Esophagus muscularis mucosa (tissue), 4 donors: ENCODE measurements at regions not wholly inside any gene's neighbourhood (a gene's known extent, or its start where the extent isn't known, plus 50 kb on each side); places are given as distances from the start of the nearest gene placed in this dataset.

Source experiments
- DNase-seq: peaks from one replicate; pipeline ENCODE4 v3.0.0-alpha.2; 2017; ENCODE audit errors: extremely low spot score
- H3K27ac ChIP-seq, 4 donors: fragments of 200-600 bp; sonication (generic); replicated peaks in 1 of 4; 1 replicate in 3 of 4; 2 replicates in 1 of 4; pipeline ENCODE4 v1.5.1; 2016 to 2019; ENCODE audit warnings: mild to moderate bottlenecking in 1 of 4
- H3K27me3 ChIP-seq, 4 donors: fragments of 200-600 bp; sonication (generic); one replicate each; pipeline versions ENCODE4 v1.5.1 to v1.6.0; 2016 to 2019
- H3K36me3 ChIP-seq, 4 donors: fragments of 200-600 bp; sonication (generic); one replicate each; pipeline ENCODE4 v1.5.1; 2016 to 2019
- H3K4me1 ChIP-seq, 4 donors: fragments of 200-600 bp; sonication (generic); one replicate each; pipeline ENCODE4 v1.5.1; 2016 to 2019
- H3K4me3 ChIP-seq, 4 donors: fragments of 200-600 bp; sonication (generic); 1 replicate in 2 of 4; 2 replicates in 2 of 4; pipeline ENCODE4 v1.5.1; 2016 to 2019; ENCODE audit warnings: mild to moderate bottlenecking in 4 of 4, moderate library complexity in 1 of 4
- H3K9me3 ChIP-seq, 4 donors: fragments of 200-600 bp; sonication (generic); 1 replicate in 3 of 4; 2 replicates in 1 of 4; pipeline ENCODE4 v1.5.1; 2016 to 2019
- CTCF ChIP-seq, 3 experiments: fragments of 200-600 bp in 2 of 3; fragments of 450-650 bp in 1 of 3; sonication (generic) in 2 of 3; IDR thresholded peaks; one replicate each; pipeline ENCODE4 v1.5.1; 2017 to 2019; ENCODE audit warnings: antibody characterized with exemption in 3 of 3, mild to moderate bottlenecking in 2 of 3, moderate library complexity in 1 of 3
- EP300 ChIP-seq: sonication (generic); formaldehyde crosslinking; IDR thresholded peaks from one replicate; pipeline ENCODE4 v1.6.1; 2017; ENCODE audit warnings: antibody characterized with exemption
- POLR2A ChIP-seq: fragments of 450-650 bp; IDR thresholded peaks from one replicate; pipeline ENCODE4 v1.6.1; 2017; ENCODE audit warnings: antibody characterized with exemption, moderate library complexity, mild to moderate bottlenecking, low read depth
- POLR2AphosphoS5 ChIP-seq, 2 donors: sonication (generic); formaldehyde crosslinking; IDR thresholded peaks; one replicate each; pipeline ENCODE4 v1.6.1; 2017; ENCODE audit warnings: antibody characterized with exemption in 2 of 2
- WGBS: methylation state at CpG from one replicate; pipeline ENCODE4 v1.1.5; 2018; 5-methylcytosine and 5-hydroxymethylcytosine counted together
- intact Hi-C: fragments of 100-400 bp; cut with DNase I; formaldehyde crosslinking; loops from one replicate; pipeline ENCODE4 v1.15.1; 2023

- no peak overlapping the region for H3K4me3 ChIP-seq
- WGBS: 93% methylated on average over 2 of the region's 5 CpGs
- TF ChIP-seq POLR2A (no peak), CTCF (IDR thresholded peaks at IDR 0.05) (no peak), EP300 (no peak), POLR2AphosphoS5 (IDR thresholded peaks at IDR 0.05) (no peak)
- DNase-seq: no peak
- H3K27ac ChIP-seq: no peak overlapping the region
- peaks cover 0 to 41% (median 7%) of the 10 kb centered on the region in 4 donors for H3K27me3 ChIP-seq
- H3K4me1 ChIP-seq: peaks cover 0 to 22% (median 15%) of the 10 kb centered on the region in 4 donors
- H3K9me3 ChIP-seq: no peaks in the 10 kb centered on the region
- intact Hi-C loops: no loop called here
- H3K36me3 ChIP-seq: no peaks in the 10 kb centered on the region
These were observed 226.4 kb upstream of the FOXF1 start for GRCh38 chr16:86283944-86284343.

GRCh38 chr16:86285421-86285820 lies 224.9 kb upstream of the FOXF1 start:
- Histone ChIP-seq H3K27ac (no peak overlapping the region), H3K36me3 (no peaks in the 10 kb centered on the region), H3K4me3 (no peak overlapping the region), H3K27me3 (peaks cover 0 to 43% (median 7%) of the 10 kb centered on the region in 4 donors), H3K9me3 (no peaks in the 10 kb centered on the region), H3K4me1 (peaks cover 0 to 22% (median 15%) of the 10 kb centered on the region in 4 donors)
- TF ChIP-seq POLR2AphosphoS5 (IDR thresholded peaks at IDR 0.05) (no peak), POLR2A (no peak), CTCF (IDR thresholded peaks at IDR 0.05) (no peak), EP300 (no peak)
- WGBS: 85% methylated on average over 6 of the region's 6 CpGs
- no peak for DNase-seq
- intact Hi-C loops: no loop called here

DNA sequence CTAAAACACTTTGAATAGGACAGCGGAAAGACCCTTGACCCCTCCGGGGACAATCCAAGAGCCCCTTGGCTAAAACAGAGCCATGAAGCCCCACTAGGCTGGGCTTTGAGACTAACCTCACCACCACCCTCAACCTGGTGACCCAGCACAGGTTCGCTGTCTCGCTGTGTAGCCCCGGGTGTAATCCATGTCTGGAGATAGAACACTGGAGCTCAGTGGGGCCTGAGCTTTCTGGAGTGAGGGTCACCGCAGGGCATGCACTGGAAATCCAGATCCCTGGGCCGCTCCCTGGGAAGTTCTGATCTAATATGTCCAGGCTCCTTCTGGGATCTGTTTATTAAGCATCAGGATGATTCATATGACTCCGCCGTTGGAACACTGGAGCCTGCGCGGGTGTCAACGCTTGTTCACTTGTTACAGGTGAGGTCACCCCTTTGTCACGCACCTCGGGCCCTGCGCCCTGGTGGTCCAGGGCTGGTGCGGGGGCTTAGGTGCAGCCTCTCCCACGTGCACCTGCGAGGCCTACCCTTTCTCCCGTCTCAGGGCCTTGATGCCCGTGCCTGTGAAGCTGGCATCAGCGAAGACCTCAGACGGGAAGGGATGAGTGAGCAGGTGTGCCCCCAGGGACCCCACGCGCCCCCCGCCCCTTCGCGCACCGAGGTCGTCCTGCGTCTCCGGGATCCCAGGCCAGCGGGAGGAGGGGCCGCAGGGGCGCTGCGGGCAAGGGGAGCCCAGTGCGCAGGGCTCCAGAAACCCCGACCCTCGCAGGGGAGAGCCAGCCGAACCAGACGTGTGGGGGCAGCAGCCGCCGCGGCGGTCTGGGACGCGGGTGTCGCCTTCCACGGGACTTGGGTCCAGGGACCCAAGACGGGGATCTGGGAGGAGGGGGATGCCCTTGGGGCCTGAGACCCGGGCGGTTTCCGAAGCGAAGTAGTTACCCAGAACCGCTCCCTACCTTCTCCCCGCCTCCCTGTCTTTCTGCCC lies 224.1 kb upstream of the FOXF1 start:
- DNase-seq: no peak
- intact Hi-C loops: no loop called here
- Histone ChIP-seq H3K9me3 (no peaks in the 10 kb centered on the region), H3K4me1 (peaks cover 0 to 20% (median 15%) of the 10 kb centered on the region in 4 donors), H3K4me3 (peak overlapping the region; percentile 42 to 55 (median 46)), H3K36me3 (no peaks in the 10 kb centered on the region), H3K27me3 (peaks cover 0 to 48% (median 7%) of the 10 kb centered on the region in 4 donors), H3K27ac (no peak overlapping the region)
- TF ChIP-seq EP300 (no peak), CTCF (IDR thresholded peaks at IDR 0.05) (no peak), POLR2AphosphoS5 (IDR thresholded peaks at IDR 0.05) (no peak), POLR2A (no peak)
- WGBS: 41% methylated on average over 36 of the region's 55 CpGs

- DNase-seq: no peak
- Histone ChIP-seq H3K4me1 (peaks cover 0 to 17% (median 14%) of the 10 kb centered on the region in 4 donors), H3K27ac (no peak overlapping the region), H3K9me3 (no peaks in the 10 kb centered on the region), H3K4me3 (peak overlapping the region; percentile 42 to 55 (median 46)), H3K27me3 (peaks cover 0 to 48% (median 7%) of the 10 kb centered on the region in 4 donors), H3K36me3 (no peaks in the 10 kb centered on the region)
- TF ChIP-seq EP300: no peak
- no peak for TF ChIP-seq POLR2A
- no peak for TF ChIP-seq POLR2AphosphoS5 (IDR thresholded peaks at IDR 0.05)
- TF ChIP-seq CTCF (IDR thresholded peaks at IDR 0.05): no peak
- WGBS: 6% methylated on average over 38 of the region's 49 CpGs
- intact Hi-C loops: no loop called here
These were observed 223.2 kb upstream of the FOXF1 start for GRCh38 chr16:86286991-86287663.
